ENCODE measurements at regions not wholly inside any gene's neighbourhood (a gene's known extent, or its start where the extent isn't known, plus 50 kb on each side); places are given as distances from the start of the nearest gene placed in this dataset.

- no peak for DNase-seq (ENCODE audit: low spot score)
- intact Hi-C loops (cut with DNase I) = no loop called here
These were observed 193.5 kb upstream of the LRFN2 start for GRCh38 chr6:40780637-40781036.

- intact Hi-C loops (cut with DNase I) = no loop called here
These were observed 192.2 kb upstream of the LRFN2 start for GRCh38 chr6:40779409-40779808.

GRCh38 chr6:40778918-40779317, 191.8 kb upstream of the LRFN2 start:
- intact Hi-C loops (cut with DNase I) = no loop called here
- no peak for DNase-seq (ENCODE audit: low spot score)

More at GRCh38 chr6:40779409-40779808, 192.2 kb upstream of the LRFN2 start:
- DNase-seq (ENCODE audit: low spot score) = no peak

DNA sequence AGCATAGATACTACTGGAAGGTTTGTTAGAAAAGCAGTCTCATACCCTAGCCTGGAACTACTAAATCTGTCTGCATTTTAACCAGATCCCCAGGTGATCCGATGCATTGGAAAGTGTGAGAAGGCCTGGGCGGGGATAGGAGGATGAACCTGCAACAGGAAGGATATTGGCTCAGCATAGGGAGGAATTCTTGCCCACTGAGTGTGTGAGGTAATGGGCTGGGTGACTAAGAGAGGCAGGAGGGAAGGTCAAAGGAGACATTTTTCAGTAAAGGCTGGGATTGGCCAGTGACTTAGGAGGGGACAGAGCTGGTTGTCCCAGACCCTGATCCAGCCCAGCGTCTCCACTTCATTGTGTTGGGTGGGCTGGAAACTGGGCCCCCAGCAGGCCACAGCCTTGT, 191.0 kb upstream of the LRFN2 start:
- intact Hi-C loops (cut with DNase I) = no loop called here
- DNase-seq (ENCODE audit: low spot score) = no peak

- intact Hi-C loops (cut with DNase I) = no loop called here
- no peak for DNase-seq (ENCODE audit: low spot score)
These were observed 187.8 kb upstream of the LRFN2 start for GRCh38 chr6:40774932-40775331.

DNA sequence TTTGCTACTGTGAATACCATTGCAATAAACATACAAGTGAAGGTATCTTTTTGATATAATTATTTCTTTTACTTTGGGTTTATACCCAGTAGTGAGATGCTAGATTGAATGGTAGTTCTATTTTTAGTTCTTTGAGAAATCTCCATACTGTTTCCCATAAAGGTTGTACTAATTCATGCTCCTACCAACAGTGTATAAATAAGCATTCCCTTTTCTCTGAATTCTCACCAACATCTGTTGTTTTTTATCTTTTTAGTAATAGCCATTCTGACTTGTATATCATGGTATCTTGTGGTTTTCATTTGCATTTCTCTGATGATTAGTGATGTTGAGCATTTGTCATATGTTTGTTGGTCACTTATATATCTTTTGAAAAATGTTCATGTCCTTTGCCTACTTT, 183.6 kb upstream of the LRFN2 start:
- DNase-seq (ENCODE audit: low spot score) = no peak
- intact Hi-C loops (cut with DNase I) = no loop called here

DNA sequence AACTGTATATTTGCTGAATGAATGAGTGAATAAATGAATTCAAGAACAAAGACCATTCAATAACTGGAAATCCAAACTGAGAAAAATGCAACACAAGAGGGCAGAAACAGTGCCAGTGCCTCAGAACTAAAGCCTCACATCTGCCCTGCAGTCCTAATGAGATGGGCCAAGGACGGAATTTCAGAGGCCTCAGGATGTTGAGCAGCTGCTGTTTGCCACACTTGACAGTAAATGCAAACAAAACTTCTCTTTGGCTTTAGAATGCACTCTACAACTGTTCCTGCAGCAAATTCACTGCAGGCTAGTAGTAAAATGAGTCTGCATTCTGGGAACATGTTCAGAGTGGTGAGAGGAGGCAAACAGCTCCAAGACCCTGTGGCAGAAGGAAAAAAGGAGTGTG, 177.6 kb upstream of the LRFN2 start:
- DNase-seq (ENCODE audit: low spot score) = peak; percentile 3
- intact Hi-C loops (cut with DNase I) = no loop called here

GRCh38 chr6:40762981-40763380, 175.8 kb upstream of the LRFN2 start:
- intact Hi-C loops (cut with DNase I) = no loop called here
- peak; percentile 15 for DNase-seq (ENCODE audit: low spot score)

DNA sequence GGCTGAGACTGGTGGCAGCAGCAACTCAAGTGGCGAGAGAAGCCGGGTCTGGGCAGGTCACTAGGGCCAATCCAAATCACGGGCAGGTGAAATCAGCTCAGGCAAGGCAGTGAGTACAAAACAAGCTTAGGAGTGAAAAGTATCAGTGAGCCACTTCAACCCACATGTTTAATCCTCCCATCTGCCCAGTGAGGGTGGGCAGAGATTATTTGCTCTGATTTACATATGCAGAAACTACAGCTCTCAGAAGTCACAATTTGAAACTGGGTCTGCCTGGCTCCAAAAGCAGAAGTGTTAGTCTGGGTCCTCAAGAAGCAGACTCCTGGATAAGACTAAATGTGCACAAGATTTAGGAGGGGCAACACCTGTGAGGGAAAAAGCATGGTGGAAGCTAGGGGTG, 173.7 kb upstream of the LRFN2 start:
- intact Hi-C loops (cut with DNase I) = no loop called here
- DNase-seq (ENCODE audit: low spot score) = no peak

GRCh38 chr6:40759838-40760237, 172.7 kb upstream of the LRFN2 start:
- intact Hi-C loops (cut with DNase I) = no loop called here
- no peak for DNase-seq (ENCODE audit: low spot score)

- intact Hi-C loops (cut with DNase I) = no loop called here
- no peak for DNase-seq (ENCODE audit: low spot score)
These were observed 172.1 kb upstream of the LRFN2 start for GRCh38 chr6:40759264-40759663.

- intact Hi-C loops (cut with DNase I) = no loop called here
- DNase-seq (ENCODE audit: low spot score) = no peak
These were observed 168.7 kb upstream of the LRFN2 start for GRCh38 chr6:40755749-40756452.

DNA sequence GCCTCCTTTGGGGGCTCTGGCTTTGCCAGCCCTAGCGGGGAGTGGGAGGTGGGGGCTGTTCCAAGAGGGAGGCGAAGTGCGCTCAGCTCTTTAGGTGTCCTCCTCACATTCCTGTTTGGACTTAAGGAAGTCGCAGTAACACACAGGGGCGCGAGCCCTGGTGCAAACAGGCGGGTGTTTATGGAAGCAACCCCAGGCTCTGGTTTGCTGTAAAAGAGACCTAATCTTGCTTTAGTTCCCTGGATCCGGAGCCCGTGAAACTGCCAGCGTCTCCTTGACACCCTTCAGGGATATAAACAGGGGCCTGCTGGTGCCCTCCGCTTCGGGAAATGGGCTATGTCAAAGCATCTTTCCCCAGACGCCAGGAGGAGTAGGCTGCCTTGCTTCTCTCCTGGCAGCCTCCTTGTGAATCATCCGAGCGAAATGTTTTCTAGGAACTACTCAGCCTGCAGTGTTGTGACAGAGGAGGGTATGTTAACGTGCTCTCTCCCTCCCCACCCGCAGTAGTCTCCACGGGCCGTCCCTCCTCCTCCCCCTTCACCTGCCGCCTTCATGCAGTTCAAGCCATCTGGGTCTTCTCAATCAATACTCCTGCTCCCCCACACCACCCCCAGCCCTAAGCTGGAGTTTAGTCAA, 168.0 kb upstream of the LRFN2 start:
- peak; percentile 64 for DNase-seq (ENCODE audit: low spot score)
- intact Hi-C loops (cut with DNase I) = no loop called here

GRCh38 chr6:40754461-40755045, 167.4 kb upstream of the LRFN2 start:
- peak; percentile 65 for DNase-seq (ENCODE audit: low spot score)
- intact Hi-C loops (cut with DNase I) = no loop called here

DNA sequence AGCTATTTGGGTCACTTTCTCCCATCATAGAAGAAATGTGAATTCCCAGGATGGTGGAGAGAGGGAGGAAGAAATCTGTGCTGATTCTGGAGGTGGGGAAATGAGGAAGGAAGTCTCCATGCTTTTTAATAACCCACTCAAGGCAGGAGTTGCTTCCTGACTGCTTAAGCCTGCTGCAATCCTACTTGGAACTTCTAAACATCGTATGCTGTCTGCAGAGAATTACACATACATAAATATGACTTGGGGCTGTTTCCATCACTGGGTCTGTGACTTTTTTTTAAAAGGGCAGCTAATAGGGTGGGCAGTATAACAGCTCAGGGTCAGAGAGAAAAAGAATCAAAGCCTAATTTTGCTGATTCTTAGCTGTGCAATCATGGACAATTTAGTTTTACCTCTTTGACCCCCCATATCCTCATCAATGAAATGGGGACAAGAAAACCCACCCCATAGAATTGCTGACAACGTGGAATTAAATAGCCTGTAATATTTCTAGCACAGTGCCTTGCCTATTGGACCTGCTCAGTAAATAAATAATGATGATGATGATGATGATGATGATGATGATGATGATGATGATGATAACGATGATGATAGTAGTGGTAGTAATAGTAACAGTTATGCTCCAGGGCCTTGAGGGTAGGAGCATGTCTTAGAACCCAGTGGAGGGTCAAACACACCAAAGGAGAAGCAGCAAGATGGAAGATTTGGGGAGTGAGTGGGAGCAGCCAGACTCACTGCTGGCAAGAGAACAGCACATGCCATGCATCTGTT, 166.7 kb upstream of the LRFN2 start:
- intact Hi-C loops (cut with DNase I) = no loop called here
- DNase-seq (ENCODE audit: low spot score) = peak; percentile 0

DNA sequence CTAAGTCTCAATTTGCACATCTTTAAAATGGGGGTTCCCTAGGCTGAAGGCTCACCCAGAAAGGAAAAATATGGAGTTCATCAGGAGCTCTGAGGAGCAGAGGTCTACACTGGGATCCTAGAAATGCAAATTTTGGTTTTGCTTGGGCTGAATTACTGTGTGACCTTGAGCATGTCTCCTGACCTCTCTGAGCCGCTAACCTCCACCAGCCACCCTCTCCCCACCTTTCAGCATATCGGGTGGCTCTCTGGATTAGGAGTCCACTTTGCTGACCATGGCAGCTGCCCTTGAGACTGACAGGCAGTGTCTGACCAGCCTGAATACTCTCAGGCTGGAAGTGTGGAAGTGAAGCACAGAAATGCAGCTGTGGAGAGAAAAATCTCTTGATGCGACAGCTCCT, 165.9 kb upstream of the LRFN2 start:
- intact Hi-C loops (cut with DNase I) = no loop called here
- no peak for DNase-seq (ENCODE audit: low spot score)

DNA sequence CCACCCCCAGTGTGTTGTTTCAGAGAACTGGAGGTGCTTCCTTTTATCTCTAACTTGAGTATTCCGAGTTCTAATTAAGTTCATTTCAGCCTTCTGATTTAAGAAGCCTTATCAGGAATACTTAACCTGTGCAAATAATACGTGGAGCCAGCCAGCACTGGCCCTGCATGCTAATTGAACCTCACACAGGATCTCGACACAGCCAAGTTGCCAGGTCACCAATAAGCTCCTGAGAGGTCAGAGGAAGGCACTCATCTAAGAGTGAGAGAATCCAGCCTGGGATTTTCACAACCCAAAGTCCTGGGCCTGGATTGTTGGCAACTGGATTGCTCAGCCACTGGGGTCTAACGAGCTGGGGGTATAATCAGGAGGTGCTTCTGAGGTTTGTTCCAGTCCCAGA, 157.7 kb upstream of the LRFN2 start:
- intact Hi-C loops (cut with DNase I) = no loop called here
- DNase-seq (ENCODE audit: low spot score) = no peak

- peak; percentile 66 for DNase-seq (ENCODE audit: low spot score)
- intact Hi-C loops (cut with DNase I) = no loop called here
These were observed 156.7 kb upstream of the LRFN2 start for GRCh38 chr6:40743690-40744446.

DNA sequence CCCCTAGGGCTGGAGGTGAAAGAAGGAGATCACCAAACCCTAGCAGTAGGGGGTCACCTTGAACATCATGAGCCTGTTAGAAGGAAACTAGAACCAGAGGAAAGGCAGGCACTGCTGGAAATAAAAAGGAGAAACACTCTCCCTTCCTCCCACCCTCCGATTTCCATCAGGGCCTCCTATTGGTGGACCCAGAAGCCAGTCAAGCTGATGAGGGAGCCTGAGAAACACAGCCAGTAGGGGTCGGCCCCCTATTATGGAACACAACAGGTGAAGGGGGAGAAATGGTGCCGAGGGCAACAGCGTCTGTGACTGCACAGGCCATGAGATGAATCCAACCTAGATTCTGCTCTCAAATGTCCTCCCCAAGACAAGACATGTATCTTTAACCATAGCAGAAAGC, 156.1 kb upstream of the LRFN2 start:
- no peak for DNase-seq (ENCODE audit: low spot score)
- intact Hi-C loops (cut with DNase I) = no loop called here

- intact Hi-C loops (cut with DNase I) = no loop called here
- DNase-seq (ENCODE audit: low spot score) = no peak
These were observed 153.4 kb upstream of the LRFN2 start for GRCh38 chr6:40740518-40740917.
